OCI-LY3 (cell line): ENCODE measurements at regions not wholly inside any gene's neighbourhood (a gene's known extent, or its start where the extent isn't known, plus 50 kb on each side); places are given as distances from the start of the nearest gene placed in this dataset.

Experiments used
- CTCF ChIP-seq: fragments of 200-600, 300-600 bp; sonication (generic); IDR thresholded peaks from 2 replicates; pipeline ENCODE4 v1.5.1; 2014; ENCODE audit warnings: antibody characterized with exemption, low read length, low read depth
- EZH2phosphoT487 ChIP-seq: fragments of 200-600 bp; shearing (Covaris generic); IDR thresholded peaks from 2 replicates; pipeline ENCODE4 v1.6.1; 2018; ENCODE audit warnings: antibody characterized with exemption, mixed run types, low read depth

GRCh38 chr17:62140836-62141235, 75.8 kb upstream of the MED13 start:
- TF ChIP-seq CTCF (no peak), EZH2phosphoT487 (no peak)
